ENCODE measurements at regions not wholly inside any gene's neighbourhood (a gene's known extent, or its start where the extent isn't known, plus 50 kb on each side); places are given as distances from the start of the nearest gene placed in this dataset.
A peak's percentile ranks its signal among the peaks of the same experiment; 100 is the strongest.
"Not testable (repeated sequence)": the region's sequence is repeated elsewhere in the genome, so short reads cannot be mapped to it uniquely, and the experiment has no call there.

DNA sequence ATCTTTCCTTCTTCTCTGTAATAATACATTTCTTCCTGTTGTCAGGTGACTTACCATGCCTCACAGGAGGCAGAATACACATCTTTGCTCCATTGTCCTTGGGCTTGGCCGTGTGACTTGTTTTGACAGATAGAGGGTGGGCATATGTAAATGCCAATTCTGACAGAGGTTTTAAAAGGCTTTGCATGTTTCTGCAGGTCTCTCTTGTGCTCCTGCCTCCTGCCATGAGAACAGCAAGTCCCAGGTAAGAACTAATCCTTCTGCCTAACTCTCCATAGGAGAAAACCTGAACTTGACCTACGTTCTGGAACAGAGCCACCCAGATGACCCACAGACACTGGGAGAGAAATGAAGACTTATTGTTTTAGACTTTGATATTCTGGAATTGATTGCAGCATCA is 88.7 kb upstream of the TNFSF11 start:
- H3K27me3 Mint-ChIP-seq: no peaks in the 10 kb centered on the region

DNA sequence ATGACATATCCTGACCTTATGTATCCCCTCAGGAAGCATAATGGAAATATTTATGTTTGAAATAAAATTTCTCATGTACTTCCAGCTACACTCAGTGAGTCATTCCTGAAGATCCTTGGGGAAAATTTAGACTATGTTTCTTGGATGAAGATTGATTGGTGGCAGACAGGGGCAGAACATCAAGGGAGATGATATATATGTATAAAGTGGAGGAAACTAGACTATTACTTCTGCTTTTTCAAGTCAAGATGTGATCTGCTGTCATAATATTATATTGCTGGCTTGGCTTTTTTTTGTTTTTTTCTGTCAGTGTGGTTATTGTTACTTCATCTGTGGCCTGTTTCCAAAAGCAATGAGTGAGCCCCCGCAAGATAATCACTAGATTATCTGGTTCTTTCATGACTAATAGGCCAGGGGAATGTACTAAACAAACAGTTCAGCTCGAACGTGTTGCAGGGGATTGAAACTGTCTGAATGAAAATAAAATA is 87.2 kb upstream of the TNFSF11 start:
- Mint-ChIP-seq H3K4me3 (no peak overlapping the region), H3K27me3 (no peaks in the 10 kb centered on the region), H3K27ac (no peak overlapping the region), H3K9me3 (no peaks in the 10 kb centered on the region), H3K4me1 (no peaks in the 10 kb centered on the region)
- ATAC-seq (no peak), DNase-seq (no peak)

More for the DNA sequence above, 88.7 kb upstream of the TNFSF11 start:
- DNase-seq: no peak
- Mint-ChIP-seq H3K27ac (no peak overlapping the region), H3K4me3 (no peak overlapping the region), H3K9me3 (no peaks in the 10 kb centered on the region), H3K4me1 (no peaks in the 10 kb centered on the region)
- no peak for ATAC-seq

DNA sequence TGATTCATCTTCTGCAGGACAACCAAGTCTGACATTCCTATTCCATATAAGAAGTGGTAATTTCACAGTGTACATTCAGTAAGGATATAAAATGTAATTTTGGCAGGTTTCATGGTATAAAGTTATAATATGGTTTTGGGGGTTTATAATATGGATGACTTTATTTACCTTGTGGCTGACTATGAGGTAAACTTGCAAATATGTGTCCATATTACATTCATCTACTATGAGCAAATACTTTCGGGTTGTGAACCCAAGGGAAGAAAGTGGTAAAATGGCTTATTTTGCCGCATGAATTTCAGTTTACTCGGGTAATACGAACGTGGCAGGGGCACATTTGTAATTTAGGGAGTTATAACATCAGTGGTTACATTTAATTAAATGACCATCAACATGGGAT is 86.7 kb upstream of the TNFSF11 start:
- Mint-ChIP-seq H3K9me3 (no peaks in the 10 kb centered on the region), H3K27ac (no peak overlapping the region), H3K4me1 (no peaks in the 10 kb centered on the region), H3K4me3 (no peak overlapping the region), H3K27me3 (no peaks in the 10 kb centered on the region)
- DNase-seq (no peak), ATAC-seq (no peak)

GRCh38 chr13:42490676-42491075 is 83.3 kb upstream of the TNFSF11 start:
- H3K4me1 Mint-ChIP-seq: peaks cover 22% of the 10 kb centered on the region
- ATAC-seq: no peak
- H3K27ac Mint-ChIP-seq: no peak overlapping the region
- no peak for DNase-seq
- no peak overlapping the region for H3K4me3 Mint-ChIP-seq
- no peaks in the 10 kb centered on the region for H3K27me3 Mint-ChIP-seq
- H3K9me3 Mint-ChIP-seq: no peaks in the 10 kb centered on the region

GRCh38 chr13:42492372-42492920 is 81.5 kb upstream of the TNFSF11 start:
- H3K27me3 Mint-ChIP-seq: no peaks in the 10 kb centered on the region
- H3K9me3 Mint-ChIP-seq: no peaks in the 10 kb centered on the region
- peaks cover 38% of the 10 kb centered on the region for H3K4me1 Mint-ChIP-seq
- H3K27ac Mint-ChIP-seq: no peak overlapping the region
- no peak for ATAC-seq
- no peak overlapping the region for H3K4me3 Mint-ChIP-seq
- no peak for DNase-seq

- DNase-seq (no peak), ATAC-seq (no peak)
- Mint-ChIP-seq H3K27me3 (no peaks in the 10 kb centered on the region), H3K4me3 (no peak overlapping the region), H3K9me3 (no peaks in the 10 kb centered on the region), H3K4me1 (peaks cover 48% of the 10 kb centered on the region), H3K27ac (no peak overlapping the region)
Measured at GRCh38 chr13:42494157-42494556, 79.8 kb upstream of the TNFSF11 start.

DNA sequence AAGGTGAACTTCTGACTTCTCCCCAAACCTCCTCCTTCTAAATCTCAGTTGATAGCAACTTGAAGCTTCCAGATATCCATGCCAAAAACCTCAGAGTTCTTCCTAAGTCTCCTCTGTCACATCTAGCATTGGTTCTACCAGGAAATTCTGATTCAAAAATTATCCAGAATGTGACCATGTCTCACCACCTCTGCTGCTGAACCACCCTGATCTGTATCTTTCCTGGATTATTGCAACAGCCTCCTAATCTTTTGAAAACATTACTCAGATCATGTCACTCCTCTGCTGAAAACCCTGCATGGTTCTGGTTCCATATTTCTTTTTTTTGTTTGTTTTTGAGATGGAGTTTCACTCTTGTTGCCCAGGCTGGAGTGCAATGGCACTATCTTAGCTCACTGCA is 78.7 kb upstream of the TNFSF11 start:
- ATAC-seq: no peak
- DNase-seq: no peak
- Mint-ChIP-seq H3K4me1 (peaks cover 48% of the 10 kb centered on the region), H3K9me3 (no peaks in the 10 kb centered on the region), H3K27ac (peak overlapping the region in 1 of 2 donors; percentile 13), H3K27me3 (no peaks in the 10 kb centered on the region), H3K4me3 (no peak overlapping the region)

GRCh38 chr13:42495751-42496150 is 78.2 kb upstream of the TNFSF11 start:
- Mint-ChIP-seq H3K27ac (peak overlapping the region in 1 of 2 donors; percentile 47), H3K27me3 (no peaks in the 10 kb centered on the region), H3K9me3 (no peaks in the 10 kb centered on the region), H3K4me1 (peaks cover 48% of the 10 kb centered on the region), H3K4me3 (no peak overlapping the region)
- no peak for DNase-seq
- ATAC-seq: no peak

- not testable (repeated sequence) for H3K27me3 Mint-ChIP-seq, H3K9me3 Mint-ChIP-seq
- peak overlapping the region; percentile 11 to 56 for H3K27ac Mint-ChIP-seq
- peaks cover 48% of the 10 kb centered on the region for H3K4me1 Mint-ChIP-seq
- DNase-seq (peak in 1 of 2 donors; percentile 34), ATAC-seq (peak; percentile 75)
- peak overlapping the region; percentile 36 to 57 for H3K4me3 Mint-ChIP-seq
Measured at GRCh38 chr13:42496926-42497554, 76.9 kb upstream of the TNFSF11 start.

DNA sequence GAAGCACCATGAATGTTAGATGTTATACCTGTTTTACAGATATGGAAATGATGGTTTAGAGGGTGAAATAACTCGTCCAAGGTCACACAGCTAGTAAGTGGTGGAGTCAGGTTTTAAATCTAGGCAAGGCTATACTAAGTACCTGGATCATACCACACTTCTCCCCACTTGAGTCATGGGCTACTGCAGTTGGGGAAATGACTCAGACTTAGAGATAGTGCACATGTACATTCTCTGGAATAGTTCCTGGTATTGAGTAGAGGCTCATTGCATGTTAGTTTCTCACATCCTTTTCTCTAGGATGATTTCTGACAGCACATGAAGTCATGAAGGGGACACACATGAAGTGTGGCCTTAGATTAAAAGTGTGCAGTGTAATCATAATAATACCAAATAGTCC is 76.2 kb upstream of the TNFSF11 start:
- Mint-ChIP-seq H3K9me3 (no peaks in the 10 kb centered on the region), H3K27me3 (peaks cover 2% of the 10 kb centered on the region), H3K4me3 (no peak overlapping the region), H3K4me1 (peaks cover 48% of the 10 kb centered on the region), H3K27ac (peak overlapping the region in 1 of 2 donors; percentile 75)
- peak; percentile 96 for ATAC-seq
- peak; percentile 22 to 56 for DNase-seq

GRCh38 chr13:42498521-42498920 is 75.4 kb upstream of the TNFSF11 start:
- DNase-seq (no peak), ATAC-seq (no peak)
- Mint-ChIP-seq H3K4me3 (no peak overlapping the region), H3K4me1 (peaks cover 46% of the 10 kb centered on the region), H3K9me3 (no peaks in the 10 kb centered on the region), H3K27me3 (peaks cover 8% of the 10 kb centered on the region), H3K27ac (no peak overlapping the region)
